ENCODE measurements at regions not wholly inside any gene's neighbourhood (a gene's known extent, or its start where the extent isn't known, plus 50 kb on each side); places are given as distances from the start of the nearest gene placed in this dataset.

- intact Hi-C loops (cut with DNase I; ENCODE audit: low total_unique reads), result no loop called here
- peaks cover 18 to 47% (median 36%) of the 10 kb centered on the region in 4 donors for H3K4me1 ChIP-seq
- no peak for TF ChIP-seq EP300 (IDR thresholded peaks at IDR 0.05)
- TF ChIP-seq CTCF (IDR thresholded peaks at IDR 0.05), result no peak
- TF ChIP-seq POLR2AphosphoS5 (IDR thresholded peaks at IDR 0.05), result no peak
- no peak for TF ChIP-seq POLR2A (IDR thresholded peaks at IDR 0.05)
- no peak for DNase-seq
- no peaks in the 10 kb centered on the region for H3K27me3 ChIP-seq
- H3K27ac ChIP-seq, result peak overlapping the region in 4 of 5 donors; percentile 16 to 85 (median 72)
- H3K4me3 ChIP-seq, result no peak overlapping the region
- 73 to 83% (median 79%) methylated on average over 9 of the region's 9 CpGs for WGBS, 5 donors
- no peaks in the 10 kb centered on the region for H3K36me3 ChIP-seq
- H3K9me3 ChIP-seq, result no peaks in the 10 kb centered on the region
Observed at GRCh38 chr3:194278186-194278845, 72.8 kb downstream of the CPN2 start.

- 86 to 95% (median 93%) methylated on average over 9 of the region's 9 CpGs for WGBS, 5 donors
- peak overlapping the region in 1 of 5 donors; percentile 85 for H3K27ac ChIP-seq
- intact Hi-C loops (cut with DNase I; ENCODE audit: low total_unique reads), result no loop called here
- no peaks in the 10 kb centered on the region for H3K36me3 ChIP-seq
- DNase-seq, result no peak
- TF ChIP-seq EP300 (IDR thresholded peaks at IDR 0.05) (no peak), CTCF (IDR thresholded peaks at IDR 0.05) (no peak), POLR2A (IDR thresholded peaks at IDR 0.05) (no peak), POLR2AphosphoS5 (IDR thresholded peaks at IDR 0.05) (no peak)
- no peaks in the 10 kb centered on the region for H3K27me3 ChIP-seq
- peaks cover 18 to 44% (median 33%) of the 10 kb centered on the region in 4 donors for H3K4me1 ChIP-seq
- no peaks in the 10 kb centered on the region for H3K9me3 ChIP-seq
- H3K4me3 ChIP-seq, result no peak overlapping the region
Observed at GRCh38 chr3:194279101-194279500, 72.0 kb downstream of the CPN2 start.

GRCh38 chr3:194279701-194280360, 71.3 kb downstream of the CPN2 start:
- H3K27me3 ChIP-seq, result no peaks in the 10 kb centered on the region
- no peak for TF ChIP-seq POLR2A (IDR thresholded peaks at IDR 0.05)
- no peak for TF ChIP-seq EP300 (IDR thresholded peaks at IDR 0.05)
- TF ChIP-seq CTCF (IDR thresholded peaks at IDR 0.05), result no peak
- no peak for TF ChIP-seq POLR2AphosphoS5 (IDR thresholded peaks at IDR 0.05)
- DNase-seq, result no peak
- no peaks in the 10 kb centered on the region for H3K9me3 ChIP-seq
- H3K36me3 ChIP-seq, result no peaks in the 10 kb centered on the region
- H3K27ac ChIP-seq, result peak overlapping the region in 1 of 5 donors; percentile 85
- peaks cover 18 to 41% (median 31%) of the 10 kb centered on the region in 4 donors for H3K4me1 ChIP-seq
- intact Hi-C loops (cut with DNase I; ENCODE audit: low total_unique reads), result no loop called here
- H3K4me3 ChIP-seq, result no peak overlapping the region
- 85 to 94% (median 92%) methylated on average over 5 of the region's 5 CpGs for WGBS, 5 donors

GRCh38 chr3:194280777-194281176, 70.4 kb downstream of the CPN2 start:
- TF ChIP-seq CTCF (IDR thresholded peaks at IDR 0.05), result no peak
- Histone ChIP-seq H3K27me3 (no peaks in the 10 kb centered on the region), H3K36me3 (no peaks in the 10 kb centered on the region), H3K4me1 (peaks cover 18 to 41% (median 30%) of the 10 kb centered on the region in 4 donors), H3K4me3 (no peak overlapping the region), H3K9me3 (no peaks in the 10 kb centered on the region), H3K27ac (no peak overlapping the region)
- no peak for DNase-seq
- intact Hi-C loops (cut with DNase I; ENCODE audit: low total_unique reads), result no loop called here
- WGBS, 5 donors, result 88 to 97% (median 93%) methylated on average over 1 to 2 of the region's 2 CpGs
